ENCODE measurements at regions not wholly inside any gene's neighbourhood (a gene's known extent, or its start where the extent isn't known, plus 50 kb on each side); places are given as distances from the start of the nearest gene placed in this dataset.

- TF ChIP-seq ATF3 (IDR thresholded peaks at IDR 0.05; ENCODE audit: insufficient read depth, low read depth, low read length): no peak
Observed at GRCh38 chr1:220407191-220407590, 120.7 kb upstream of the MARK1 start (continued).

Data from H1 (cell line).